Dedifferentiated amniotic fluid mesenchymal stem cell (primary cell): ENCODE measurements at regions not wholly inside any gene's neighbourhood (a gene's known extent, or its start where the extent isn't known, plus 50 kb on each side); places are given as distances from the start of the nearest gene placed in this dataset.
"Not testable (repeated sequence)": the region's sequence is repeated elsewhere in the genome, so short reads cannot be mapped to it uniquely, and the experiment has no call there.

ENCODE experiments used
- DNase-seq: peaks from one replicate; pipeline ENCODE4 v3.0.0-alpha.2; 2016; ENCODE audit errors: extremely low spot score

GRCh38 chr3:184477940-184478339 is 83.6 kb upstream of the EPHB3 start:
- DNase-seq: no peak

- DNase-seq: no peak
Measured at GRCh38 chr3:184479426-184480126, 82.0 kb upstream of the EPHB3 start.

DNA sequence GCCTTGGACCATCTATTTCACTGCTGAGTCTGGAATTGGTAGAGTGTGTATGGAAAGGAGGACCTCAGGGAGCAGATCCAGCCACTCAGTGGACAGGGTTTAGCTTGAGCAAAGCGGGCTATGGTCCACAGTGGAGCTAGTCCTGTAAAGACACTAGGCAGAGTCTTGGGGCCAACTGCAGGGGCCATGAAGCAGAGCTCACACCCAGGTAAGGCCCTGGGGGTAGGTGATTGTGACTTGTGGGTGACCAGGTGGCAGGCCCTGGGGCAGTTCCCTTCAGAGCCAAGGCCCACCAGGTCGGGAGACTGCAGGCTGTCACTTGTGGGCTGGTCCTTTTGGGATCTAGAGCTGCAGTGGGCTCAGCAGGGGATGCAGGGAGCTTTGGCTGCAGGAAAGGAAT is 80.8 kb upstream of the EPHB3 start:
- no peak for DNase-seq

GRCh38 chr3:184481984-184482671 is 79.5 kb upstream of the EPHB3 start:
- no peak for DNase-seq

GRCh38 chr3:184485241-184485640 is 76.3 kb upstream of the EPHB3 start:
- no peak for DNase-seq

DNA sequence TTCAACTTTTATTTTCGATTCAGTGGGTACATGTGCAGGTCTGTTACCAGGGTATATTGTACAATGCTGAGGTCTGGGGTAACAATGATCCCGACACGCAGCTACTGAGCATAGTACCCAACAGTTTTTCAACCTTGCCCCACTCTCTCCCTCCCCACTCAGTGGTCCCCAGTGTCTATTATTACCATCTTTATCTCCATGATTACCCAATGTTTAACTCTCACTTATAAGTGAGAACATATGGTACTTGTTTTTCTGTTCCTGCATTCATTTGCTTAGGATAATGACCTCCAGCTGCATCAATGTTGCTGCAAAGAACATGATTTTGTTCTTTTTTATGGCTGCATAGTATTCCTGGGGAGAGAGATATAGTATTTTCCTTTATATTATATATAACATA is 75.7 kb upstream of the EPHB3 start:
- no peak for DNase-seq

GRCh38 chr3:184486614-184487013 is 75.0 kb upstream of the EPHB3 start:
- no peak for DNase-seq

GRCh38 chr3:184488577-184488976 is 73.0 kb upstream of the EPHB3 start:
- no peak for DNase-seq

- DNase-seq: no peak
Measured at GRCh38 chr3:184489268-184489841, 72.2 kb upstream of the EPHB3 start.

GRCh38 chr3:184491011-184491576 is 70.5 kb upstream of the EPHB3 start:
- DNase-seq: no peak

- no peak for DNase-seq
Measured at GRCh38 chr3:184491867-184492615, 69.5 kb upstream of the EPHB3 start.

- no peak for DNase-seq
Measured at GRCh38 chr3:184496933-184497332, 64.7 kb upstream of the EPHB3 start.

DNA sequence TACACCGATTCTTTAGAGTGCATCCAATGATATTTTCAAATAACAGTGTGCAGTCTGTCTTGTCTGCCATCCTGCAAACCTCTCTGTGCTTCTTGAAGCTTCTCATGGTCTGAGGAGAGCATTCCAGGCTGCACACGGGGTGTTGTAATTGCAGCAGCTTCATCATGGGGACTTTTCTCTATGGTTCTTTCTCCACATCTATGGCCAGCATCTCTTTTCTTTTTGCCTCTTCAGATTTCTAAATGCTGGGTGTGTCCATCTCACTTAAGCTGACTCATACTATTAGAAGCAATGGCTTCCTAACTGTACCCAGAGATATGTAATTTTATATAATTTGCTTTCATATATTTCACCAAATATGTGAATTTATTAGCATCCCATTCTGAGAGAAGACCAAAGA is 63.8 kb upstream of the EPHB3 start:
- no peak for DNase-seq

- DNase-seq: no peak
Measured at GRCh38 chr3:184498986-184499606, 62.5 kb upstream of the EPHB3 start.

GRCh38 chr3:184500344-184500923 is 61.2 kb upstream of the EPHB3 start:
- DNase-seq: no peak

- DNase-seq: no peak
Measured at GRCh38 chr3:184502123-184502667, 59.4 kb upstream of the EPHB3 start.

- not testable (repeated sequence) for DNase-seq
Measured at GRCh38 chr3:184502841-184503240, 58.7 kb upstream of the EPHB3 start.

- DNase-seq: no peak
Measured at GRCh38 chr3:184503647-184504046, 57.9 kb upstream of the EPHB3 start.

GRCh38 chr3:184505076-184505878 is 56.3 kb upstream of the EPHB3 start:
- DNase-seq: peak; percentile 21

DNA sequence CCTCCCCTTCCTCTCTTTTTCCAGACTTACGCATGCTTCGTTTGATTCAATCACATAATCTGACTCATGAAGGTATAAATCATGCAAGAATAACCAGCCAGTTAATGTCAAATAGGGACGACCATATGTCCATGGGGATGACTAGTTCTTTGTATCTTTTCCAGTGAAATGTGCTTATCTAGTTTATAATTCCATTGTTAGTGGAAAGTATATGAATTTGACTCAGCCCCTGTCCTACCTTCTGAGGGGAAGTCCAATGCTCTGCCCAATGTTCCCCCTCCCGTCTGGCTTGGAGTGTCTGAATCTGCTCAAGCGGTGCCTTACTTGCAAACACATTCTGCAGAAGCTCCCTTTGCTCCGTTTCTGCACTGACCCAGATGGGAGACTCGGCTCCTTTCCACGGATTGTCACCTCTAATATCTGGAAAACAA is 55.0 kb upstream of the EPHB3 start:
- DNase-seq: no peak
